ENCODE measurements at regions not wholly inside any gene's neighbourhood (a gene's known extent, or its start where the extent isn't known, plus 50 kb on each side); places are given as distances from the start of the nearest gene placed in this dataset.
A peak's percentile ranks its signal among the peaks of the same experiment; 100 is the strongest.
"Not testable (repeated sequence)": the region's sequence is repeated elsewhere in the genome, so short reads cannot be mapped to it uniquely, and the experiment has no call there.

DNA sequence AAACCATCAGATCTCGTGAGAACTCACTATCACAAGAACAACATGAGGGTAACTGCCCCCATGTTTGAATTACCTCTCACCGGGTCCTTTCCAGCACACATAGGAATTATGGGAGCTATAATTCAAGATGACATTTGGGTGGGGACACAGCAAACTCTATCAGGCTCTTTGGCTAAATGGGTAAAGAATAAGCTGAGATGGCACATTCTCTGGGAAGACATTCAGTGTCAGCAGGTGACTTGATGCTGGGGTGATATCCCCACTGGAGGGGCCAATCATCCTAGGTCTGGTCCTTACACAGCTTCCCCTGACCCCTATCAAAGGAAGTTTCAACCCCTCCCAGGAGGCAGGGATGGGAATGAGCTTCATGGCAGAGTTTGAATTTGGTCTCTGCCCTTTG is 664.0 kb upstream of the EEF2KMT start:
- in situ Hi-C loops (cut with HindIII; ENCODE audit: low pct_unique_long_range_greater_than_20kb, low sequenced_read_pairs), result no loop called here
- DNase-seq (ENCODE audit: low read depth, low spot score), result no peak

DNA sequence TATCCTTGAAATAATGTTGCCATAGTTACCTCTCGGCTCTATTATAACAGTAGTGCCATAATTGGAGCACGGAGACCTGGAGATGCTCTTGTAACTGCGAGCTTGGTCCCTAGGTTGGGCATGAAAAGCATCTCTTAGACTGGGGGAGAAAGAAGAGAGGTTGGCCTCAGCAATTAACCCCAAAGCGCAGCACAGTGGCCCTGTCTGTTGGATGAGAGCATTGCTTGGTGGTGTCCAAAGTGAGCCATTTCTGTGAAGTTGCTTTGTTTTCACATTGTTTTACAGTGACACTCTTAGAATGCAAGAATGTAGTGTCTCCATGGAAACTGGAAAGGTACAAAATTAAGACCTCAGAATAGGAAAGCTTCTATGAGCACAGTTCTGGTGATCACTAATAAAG is 660.7 kb upstream of the EEF2KMT start:
- in situ Hi-C loops (cut with HindIII; ENCODE audit: low pct_unique_long_range_greater_than_20kb, low sequenced_read_pairs), result no loop called here
- no peak for DNase-seq (ENCODE audit: low read depth, low spot score)

DNA sequence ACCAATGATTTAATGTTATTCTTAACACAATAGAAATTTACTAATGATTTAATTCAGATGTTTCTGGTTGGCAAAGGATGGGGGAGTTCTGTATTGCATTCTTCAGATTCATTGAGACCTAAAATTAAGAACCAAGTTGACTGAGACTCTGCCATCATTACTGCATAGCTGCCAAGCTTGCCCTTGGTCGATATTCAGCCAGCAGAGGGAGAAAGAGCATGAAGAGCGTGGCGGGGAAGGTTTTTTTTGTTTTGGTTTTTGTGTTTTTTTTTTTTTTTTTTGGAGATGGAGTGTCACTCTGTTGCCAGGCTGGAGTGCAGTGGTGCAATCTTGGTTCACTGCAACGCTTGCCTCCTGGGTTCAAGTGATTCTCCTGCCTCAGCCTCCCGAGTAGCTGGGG is 659.4 kb upstream of the EEF2KMT start:
- peak; percentile 11 for DNase-seq (ENCODE audit: low read depth, low spot score)
- in situ Hi-C loops (cut with HindIII; ENCODE audit: low pct_unique_long_range_greater_than_20kb, low sequenced_read_pairs), result no loop called here

DNA sequence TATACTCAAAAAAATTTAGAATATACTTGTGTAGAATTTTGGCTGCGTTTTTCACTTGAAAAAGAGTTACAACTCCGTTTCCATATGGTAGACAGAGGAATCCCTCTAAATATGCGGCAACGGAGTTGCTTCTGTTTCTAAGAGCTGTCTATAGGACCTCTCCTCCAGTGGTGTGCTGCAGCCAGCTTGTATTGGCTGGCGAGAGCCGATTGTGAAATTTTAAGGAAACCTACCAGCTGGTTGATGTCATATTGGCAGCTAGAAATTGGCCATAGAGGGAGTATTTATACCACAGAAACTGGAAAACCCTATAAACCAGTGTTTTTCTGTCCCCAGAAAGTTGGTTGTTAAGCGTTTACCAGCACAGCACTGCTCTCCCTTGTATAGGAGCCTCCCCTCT is 655.8 kb upstream of the EEF2KMT start:
- no peak for DNase-seq (ENCODE audit: low read depth, low spot score)
- in situ Hi-C loops (cut with HindIII; ENCODE audit: low pct_unique_long_range_greater_than_20kb, low sequenced_read_pairs), result no loop called here

DNA sequence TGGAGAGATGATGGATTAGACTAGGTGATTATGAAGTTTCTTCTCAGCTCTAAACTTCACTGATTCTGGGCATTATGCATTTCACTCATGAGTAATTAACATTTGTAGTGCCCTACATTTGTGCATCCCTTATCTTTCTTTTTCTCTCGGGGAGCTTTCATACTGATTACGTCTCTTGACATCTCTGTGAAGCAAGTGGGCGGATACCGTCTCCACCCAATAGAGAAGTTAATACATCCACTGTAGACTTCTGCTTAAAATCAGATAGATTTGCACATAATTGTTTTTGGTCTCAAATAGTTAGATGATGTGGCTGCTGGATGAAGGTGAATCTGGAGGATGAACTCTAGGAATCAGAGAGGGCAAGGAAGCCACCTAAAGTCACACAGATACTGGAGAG is 653.6 kb upstream of the EEF2KMT start:
- in situ Hi-C loops (cut with HindIII; ENCODE audit: low pct_unique_long_range_greater_than_20kb, low sequenced_read_pairs), result no loop called here
- DNase-seq (ENCODE audit: low read depth, low spot score), result no peak

DNA sequence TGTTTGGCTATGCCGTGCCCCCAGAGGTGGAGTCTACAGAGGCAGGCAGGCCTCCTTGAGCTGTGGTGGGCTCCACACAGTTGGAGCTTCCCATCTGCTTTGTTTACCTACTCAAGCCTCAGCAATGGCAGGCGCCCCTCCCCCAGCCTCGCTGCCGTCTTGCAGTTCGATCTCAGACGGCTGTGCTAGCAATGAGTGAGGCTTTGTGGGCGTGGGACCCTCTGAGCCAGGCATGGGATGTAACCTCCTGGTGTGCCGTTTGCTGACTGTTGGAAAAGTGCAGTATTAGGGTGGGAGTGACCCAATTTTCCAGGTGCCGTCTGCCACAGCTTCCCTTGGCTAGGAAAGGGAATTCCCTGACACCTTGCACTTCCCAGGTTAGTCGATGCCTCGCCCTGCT is 652.8 kb upstream of the EEF2KMT start:
- in situ Hi-C loops (cut with HindIII; ENCODE audit: low pct_unique_long_range_greater_than_20kb, low sequenced_read_pairs); DNase-seq (ENCODE audit: low read depth, low spot score): not testable (repeated sequence)

DNA sequence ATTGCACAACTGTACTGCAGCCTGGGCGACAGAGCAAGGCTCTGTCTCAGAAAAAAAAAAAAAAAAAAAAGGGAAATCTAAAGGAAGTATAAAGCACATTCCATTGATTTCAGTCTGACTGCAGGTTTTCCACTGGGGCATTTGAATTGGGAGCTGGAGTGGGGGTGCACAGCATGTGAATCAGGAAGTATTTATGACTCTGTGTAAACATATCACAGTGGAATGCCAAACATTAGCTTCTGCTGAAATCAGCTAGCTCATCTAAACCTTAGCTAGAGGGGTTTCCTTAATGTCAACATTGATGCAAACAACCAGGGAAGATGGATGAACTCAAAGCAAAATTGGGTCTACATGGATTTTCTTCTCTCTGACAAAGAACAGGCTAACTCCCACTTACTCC is 641.0 kb upstream of the EEF2KMT start:
- in situ Hi-C loops (cut with HindIII; ENCODE audit: low pct_unique_long_range_greater_than_20kb, low sequenced_read_pairs), result no loop called here
- DNase-seq (ENCODE audit: low read depth, low spot score), result no peak

DNA sequence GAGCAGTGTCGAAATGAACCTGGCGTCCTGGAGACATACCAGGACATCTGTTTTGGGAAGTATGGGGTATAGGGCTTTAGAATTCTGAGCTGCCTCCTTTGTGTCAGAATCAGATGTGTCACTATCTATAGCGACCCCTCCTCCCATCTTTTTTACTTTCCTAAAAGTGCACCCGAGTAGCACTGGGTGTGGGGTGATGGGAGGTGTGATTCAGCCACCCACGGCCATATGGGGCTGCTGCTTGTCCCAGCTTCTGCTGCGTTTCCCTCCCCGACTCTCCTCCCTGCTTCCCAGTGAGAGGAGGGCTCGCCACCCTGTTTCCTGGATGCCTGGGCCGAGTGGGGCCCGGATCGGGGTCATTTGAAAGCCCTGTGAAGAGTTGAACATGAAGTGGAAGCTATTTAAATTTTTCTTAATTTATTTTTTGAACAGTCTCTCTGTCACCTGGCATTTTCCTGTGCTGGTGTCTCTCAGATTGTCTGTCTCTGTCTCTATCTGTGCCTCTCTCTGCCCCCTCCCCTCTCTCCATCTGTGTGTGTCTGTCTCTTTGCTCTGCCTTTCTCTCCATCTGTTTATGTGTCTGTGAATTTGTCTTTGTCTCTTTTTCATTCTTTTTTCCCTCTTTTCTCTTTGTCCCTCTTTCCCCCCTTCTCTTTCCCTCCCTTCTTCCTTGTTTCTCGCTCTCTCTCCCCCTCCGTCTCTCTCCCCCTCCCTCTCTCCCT is 638.8 kb upstream of the EEF2KMT start:
- in situ Hi-C loops (cut with HindIII; ENCODE audit: low pct_unique_long_range_greater_than_20kb, low sequenced_read_pairs), result no loop called here

DNA sequence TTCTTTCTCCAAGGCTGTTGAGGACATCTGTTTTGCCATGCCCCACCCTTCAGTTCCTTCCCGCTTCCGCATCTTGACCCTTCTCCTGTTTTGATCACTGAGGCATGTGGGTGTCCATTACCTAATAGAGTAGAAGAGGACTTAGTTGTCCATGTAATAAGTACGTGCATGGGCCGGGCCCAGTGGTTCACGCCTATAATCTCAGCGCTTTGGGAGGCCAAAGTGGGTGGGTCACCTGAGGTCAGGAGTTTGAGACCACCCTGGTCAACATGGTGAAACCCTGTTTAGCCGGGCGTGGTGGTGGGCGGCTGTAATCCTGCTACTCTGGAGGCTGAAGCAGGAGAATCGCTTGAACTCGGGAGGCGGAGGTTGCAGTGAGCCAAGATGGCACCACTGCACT is 637.8 kb upstream of the EEF2KMT start:
- in situ Hi-C loops (cut with HindIII; ENCODE audit: low pct_unique_long_range_greater_than_20kb, low sequenced_read_pairs), result no loop called here
- no peak for DNase-seq (ENCODE audit: low read depth, low spot score)

More for the DNA sequence above, 638.8 kb upstream of the EEF2KMT start:
- no peak for DNase-seq (ENCODE audit: low read depth, low spot score)

DNA sequence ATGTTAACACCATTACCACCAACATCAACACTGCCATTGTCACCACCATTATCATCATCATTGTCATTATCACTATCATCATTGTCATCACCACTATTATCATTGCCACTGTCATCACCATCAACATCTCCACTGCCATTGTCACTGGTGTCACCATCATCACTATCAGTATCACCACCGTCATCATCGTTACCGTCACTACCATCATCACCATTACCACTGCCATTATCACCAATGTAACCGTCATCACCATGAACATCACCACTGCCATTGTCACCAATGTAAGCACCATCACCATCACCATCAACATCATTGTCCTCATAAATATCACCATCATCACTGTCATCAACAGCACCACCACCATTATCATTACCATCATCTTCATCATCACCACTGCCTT is 633.2 kb upstream of the EEF2KMT start:
- DNase-seq (ENCODE audit: low read depth, low spot score), result no peak
- in situ Hi-C loops (cut with HindIII; ENCODE audit: low pct_unique_long_range_greater_than_20kb, low sequenced_read_pairs), result no loop called here

DNA sequence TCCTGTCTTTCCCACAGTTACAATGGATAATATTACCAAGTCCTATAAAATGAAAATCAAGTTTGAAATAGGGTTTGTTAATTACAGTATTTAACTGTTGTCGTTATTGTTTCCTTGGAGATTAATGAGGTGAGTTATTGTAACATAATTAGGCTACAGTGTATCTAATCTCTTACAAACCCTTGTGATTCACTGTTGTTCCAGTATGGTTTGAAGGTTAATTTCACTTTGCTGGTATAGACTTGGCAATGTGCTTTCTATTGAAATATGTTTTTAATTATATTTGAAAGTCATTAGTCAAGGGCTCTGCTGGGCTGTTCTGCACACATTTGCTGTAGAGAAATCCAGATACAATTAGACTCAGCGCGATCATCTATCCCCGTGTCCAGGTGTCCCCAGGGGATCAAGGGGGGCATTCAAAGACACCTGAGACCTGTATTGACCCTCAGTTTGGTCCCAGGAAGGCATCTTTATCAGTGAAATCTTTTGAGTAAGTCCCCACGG is 624.6 kb upstream of the EEF2KMT start:
- no peak for DNase-seq (ENCODE audit: low read depth, low spot score)
- in situ Hi-C loops (cut with HindIII; ENCODE audit: low pct_unique_long_range_greater_than_20kb, low sequenced_read_pairs), result no loop called here

DNA sequence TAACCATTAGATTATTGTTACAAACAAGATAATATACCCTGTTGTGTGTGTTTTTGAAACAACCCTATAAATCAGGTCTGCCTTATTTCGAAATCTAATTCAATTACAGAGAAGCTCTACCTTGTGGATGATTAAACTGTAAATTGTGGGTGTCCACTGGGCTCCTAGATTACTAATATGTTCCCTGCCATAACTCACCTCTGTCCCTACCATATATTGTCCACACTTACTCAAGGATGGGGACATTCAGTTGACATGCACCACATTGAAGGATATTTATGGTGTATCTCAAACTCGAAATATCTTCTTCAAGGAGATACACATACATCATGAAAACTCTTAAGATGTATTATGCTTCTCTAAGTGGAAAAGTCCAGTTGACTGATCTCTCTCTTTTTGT is 617.6 kb upstream of the EEF2KMT start:
- DNase-seq (ENCODE audit: low read depth, low spot score), result no peak
- in situ Hi-C loops (cut with HindIII; ENCODE audit: low pct_unique_long_range_greater_than_20kb, low sequenced_read_pairs), result no loop called here

DNA sequence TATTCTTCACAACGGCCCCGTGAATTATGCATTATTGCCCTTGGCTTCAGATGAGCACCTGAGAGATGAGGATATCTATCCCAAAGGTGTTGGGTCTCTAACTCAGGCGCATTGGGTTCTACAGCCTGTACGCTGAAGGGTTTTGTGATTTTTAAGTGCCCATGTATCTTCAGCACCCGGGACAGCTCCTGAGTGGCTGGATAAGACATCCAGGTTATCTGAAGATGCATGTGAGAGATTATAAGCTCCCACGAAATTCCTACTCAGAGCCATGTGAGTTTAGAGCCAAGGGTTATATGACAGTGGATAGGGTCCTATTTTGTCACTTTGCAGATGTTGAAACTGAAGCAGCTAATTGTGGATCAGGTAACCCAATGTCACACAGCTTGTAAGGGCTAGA is 612.3 kb upstream of the EEF2KMT start:
- no peak for DNase-seq (ENCODE audit: low read depth, low spot score)
- in situ Hi-C loops (cut with HindIII; ENCODE audit: low pct_unique_long_range_greater_than_20kb, low sequenced_read_pairs), result no loop called here

DNA sequence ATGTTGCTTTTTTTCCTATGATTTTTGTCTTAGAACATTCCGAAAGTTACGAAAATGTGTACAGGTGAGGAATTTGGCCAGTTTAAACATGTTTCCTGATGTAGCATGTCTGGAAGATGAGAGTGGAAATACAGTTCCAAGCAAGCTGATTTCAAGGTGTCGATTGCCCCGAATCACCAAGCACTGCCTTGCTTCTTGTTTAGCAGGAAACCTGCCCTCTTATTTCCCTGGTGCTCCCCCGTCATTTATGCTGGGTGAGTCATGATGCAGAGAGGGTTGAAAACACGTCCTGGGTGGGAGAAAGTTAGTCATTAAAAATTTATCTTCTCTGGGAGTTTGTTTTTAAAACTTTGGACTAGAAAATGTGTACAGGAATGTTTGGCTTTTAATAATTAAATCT is 608.6 kb upstream of the EEF2KMT start:
- DNase-seq (ENCODE audit: low read depth, low spot score), result no peak
- in situ Hi-C loops (cut with HindIII; ENCODE audit: low pct_unique_long_range_greater_than_20kb, low sequenced_read_pairs), result no loop called here

DNA sequence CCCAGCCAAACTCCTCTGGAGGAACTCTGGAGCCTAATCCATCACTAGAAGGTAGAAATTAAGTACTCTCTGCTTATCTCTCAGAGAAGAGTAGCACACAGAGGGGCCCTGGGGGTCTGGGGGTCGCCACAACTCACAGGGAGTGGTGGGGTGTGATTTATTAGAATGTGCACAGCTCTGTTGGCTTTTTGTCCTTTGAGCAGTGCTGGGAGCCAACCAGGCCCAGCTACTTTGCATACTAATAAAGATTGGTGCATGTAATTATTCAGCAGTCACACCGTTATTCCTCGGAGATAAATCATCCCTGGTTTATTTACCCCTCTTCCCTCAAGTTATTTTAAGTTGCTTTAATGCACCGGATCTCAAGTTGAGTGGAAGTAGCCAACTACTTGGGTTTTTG is 606.7 kb upstream of the EEF2KMT start:
- in situ Hi-C loops (cut with HindIII; ENCODE audit: low pct_unique_long_range_greater_than_20kb, low sequenced_read_pairs), result no loop called here
- no peak for DNase-seq (ENCODE audit: low read depth, low spot score)

DNA sequence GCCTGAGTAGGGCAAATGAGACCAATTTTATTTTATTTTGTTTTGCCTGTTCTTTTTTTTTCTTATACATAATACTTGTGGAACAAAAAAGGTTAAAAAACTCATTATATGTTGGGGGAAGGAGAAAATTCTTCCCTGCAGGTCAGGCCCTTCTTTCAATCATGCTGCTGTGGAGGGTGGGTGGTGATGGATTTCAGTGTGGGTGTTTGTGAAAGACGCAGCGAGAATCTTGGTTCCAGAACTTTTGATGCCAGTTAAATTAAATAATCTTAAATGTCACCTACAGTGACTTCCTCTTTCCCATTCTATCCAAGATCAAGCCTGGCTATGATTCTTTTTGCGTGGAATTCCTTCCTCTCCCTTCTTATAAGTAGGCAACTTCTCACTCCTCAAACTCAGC is 595.8 kb upstream of the EEF2KMT start:
- no peak for DNase-seq (ENCODE audit: low read depth, low spot score)
- in situ Hi-C loops (cut with HindIII; ENCODE audit: low pct_unique_long_range_greater_than_20kb, low sequenced_read_pairs), result no loop called here

DNA sequence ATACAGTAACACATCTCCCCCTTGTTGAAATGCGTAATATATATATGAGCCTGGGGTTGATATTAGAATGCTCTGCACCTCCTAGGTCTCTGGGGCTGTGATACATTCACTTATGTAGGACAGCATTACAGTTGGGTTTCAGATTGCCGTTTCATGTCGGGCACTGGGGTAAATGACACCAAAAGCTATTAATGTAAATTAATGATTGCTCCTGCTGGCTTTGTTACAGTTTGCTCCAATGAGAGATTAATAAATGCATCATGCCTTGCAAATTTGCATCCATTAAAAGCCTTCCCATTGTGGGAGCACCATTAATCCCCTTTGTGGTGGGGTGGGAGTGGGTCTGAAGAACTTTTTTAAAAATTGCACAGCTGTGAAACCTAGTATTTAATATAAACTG is 584.4 kb upstream of the EEF2KMT start:
- no peak for DNase-seq (ENCODE audit: low read depth, low spot score)
- in situ Hi-C loops (cut with HindIII; ENCODE audit: low pct_unique_long_range_greater_than_20kb, low sequenced_read_pairs), result no loop called here

DNA sequence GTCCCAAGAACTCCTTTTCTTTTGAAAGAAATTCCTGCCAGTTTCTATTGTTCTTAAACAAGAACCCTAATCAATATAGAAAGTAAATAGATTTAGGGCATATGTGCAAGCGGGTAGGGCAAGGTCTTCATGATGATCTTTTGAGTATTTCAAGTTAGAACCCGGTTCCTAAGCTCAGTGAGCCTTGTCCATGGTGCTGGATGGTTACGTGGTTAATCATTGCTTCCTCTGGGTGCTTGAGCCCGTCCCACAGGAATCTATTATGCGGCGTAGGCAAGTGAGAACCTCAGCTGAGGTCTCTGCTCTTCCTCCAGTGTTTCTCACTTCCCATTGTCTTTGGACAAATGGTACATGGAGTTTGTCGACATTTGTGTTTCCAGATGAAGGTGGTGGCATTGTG is 580.8 kb upstream of the EEF2KMT start:
- DNase-seq (ENCODE audit: low read depth, low spot score), result no peak
- in situ Hi-C loops (cut with HindIII; ENCODE audit: low pct_unique_long_range_greater_than_20kb, low sequenced_read_pairs), result no loop called here

DNA sequence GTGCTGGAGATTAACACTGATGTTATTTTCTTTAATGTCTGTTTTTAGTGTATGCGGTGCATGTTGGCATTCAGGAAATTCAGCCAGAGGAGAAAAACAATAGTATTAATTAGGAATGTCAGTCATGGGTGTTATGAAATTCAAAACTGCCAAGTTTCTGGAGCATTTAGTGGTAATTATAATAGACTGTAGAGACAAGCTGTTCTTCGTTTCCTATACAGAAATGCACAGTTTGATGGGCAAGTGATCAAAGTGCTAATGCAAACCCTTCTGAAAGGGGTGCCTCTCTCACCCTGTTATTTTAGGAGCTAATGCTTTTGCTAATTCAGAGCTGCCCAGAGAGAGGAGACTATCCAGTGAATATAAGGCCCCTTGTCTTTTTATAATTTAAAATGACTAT is 573.8 kb upstream of the EEF2KMT start:
- in situ Hi-C loops (cut with HindIII; ENCODE audit: low pct_unique_long_range_greater_than_20kb, low sequenced_read_pairs), result no loop called here
- DNase-seq (ENCODE audit: low read depth, low spot score), result no peak

DNA sequence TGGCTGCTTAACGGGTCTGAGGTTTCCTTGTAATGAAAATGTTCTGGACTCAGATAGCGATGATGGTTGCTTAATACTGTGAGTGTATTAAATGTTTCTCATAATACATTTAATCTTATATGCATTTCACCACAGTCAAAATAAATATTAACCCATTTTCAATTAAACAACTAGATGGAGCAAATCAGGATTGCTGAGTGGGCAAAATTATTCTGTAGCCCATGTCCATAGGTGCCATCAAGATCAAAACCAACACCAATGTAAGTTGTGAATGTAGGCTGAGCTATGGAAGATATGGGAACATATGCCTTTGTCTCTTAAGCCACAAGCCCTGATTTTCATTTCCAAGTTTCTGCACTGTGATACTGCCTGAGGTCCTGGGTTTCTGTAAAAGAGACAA is 572.6 kb upstream of the EEF2KMT start:
- in situ Hi-C loops (cut with HindIII; ENCODE audit: low pct_unique_long_range_greater_than_20kb, low sequenced_read_pairs), result no loop called here
- DNase-seq (ENCODE audit: low read depth, low spot score), result no peak
